GM12878 (cell line): ENCODE measurements at regions not wholly inside any gene's neighbourhood (a gene's known extent, or its start where the extent isn't known, plus 50 kb on each side); places are given as distances from the start of the nearest gene placed in this dataset.

ENCODE experiments used
- ATAC-seq: fragments of 200-7000 bp; cut with Tn5 transposase; 3 replicates; pipeline ENCODE4 v1.9.1; 2020; ENCODE audit warnings: mild to moderate bottlenecking, moderate library complexity
- BruUV-seq: library from RNA; stranded (reverse); fragments of 400-500 nt; replicated peaks from 2 replicates; lab custom pipeline; 2021; lab: Mats Ljungman, UMichigan
- CTCF ChIA-PET: fragments of 300-600 bp; sonication (Branson Sonifier 250); formaldehyde crosslinking; extraction: SDS; loops from one replicate; lab custom pipeline; 2021; ENCODE audit warnings: inconsistent platforms; lab: Yijun Ruan, JAX
- POLR2A ChIA-PET: fragments of 350-600 bp; formaldehyde crosslinking; extraction: SDS; loops from one replicate; lab custom pipeline; 2021; ENCODE audit warnings: inconsistent platforms; lab: Charles Lee
- RAD21 ChIA-PET: fragments of 300-600 bp; sonication (Branson Sonifier 250); formaldehyde crosslinking; loops from one replicate; lab custom pipeline; 2023; ENCODE audit warnings: antibody characterized with exemption; ENCODE audit not compliant: unreplicated experiment; lab: Charles Lee
- SMC1A ChIA-PET: fragments of 300-600 bp; sonication (Branson Sonifier 250); formaldehyde crosslinking; loops from one replicate; lab custom pipeline; 2023; ENCODE audit not compliant: unreplicated experiment, uncharacterized antibody; lab: Charles Lee
- DNase-seq: peaks from one replicate; pipeline ENCODE4 v3.0.0-alpha.2; 2011; ENCODE audit warnings: low read depth, low spot score
- FAIRE-seq: peaks from 3 replicates; lab custom pipeline; 2011; peaks lifted over from hg19 to GRCh38; lab: Jason Lieb, UNC
- H2AFZ ChIP-seq: 2 replicates; pipeline ENCODE4 v1.6.0; 2011; ENCODE audit warnings: low read depth, low read length, control low read depth; ENCODE audit not compliant: control insufficient read depth
- H3K27ac ChIP-seq: 2 replicates; pipeline ENCODE4 v1.5.1; 2011; ENCODE audit warnings: control low read depth; ENCODE audit not compliant: control insufficient read depth, insufficient read depth
- H3K27me3 ChIP-seq, 2 experiments: replicated peaks in 1 of 2; 2 replicates each; pipeline versions ENCODE4 v1.6.0 to v1.6.1; 2011; ENCODE audit warnings: low read length in 1 of 2; ENCODE audit not compliant: control insufficient read depth in 2 of 2, insufficient read depth in 2 of 2
- H3K36me3 ChIP-seq, 2 experiments: 2 replicates each; pipeline ENCODE4 v1.5.1; 2011; ENCODE audit warnings: low read length in 1 of 2; ENCODE audit not compliant: control insufficient read depth in 2 of 2, insufficient read depth in 2 of 2
- H3K4me1 ChIP-seq: 2 replicates; pipeline ENCODE4 v1.6.1; 2011; ENCODE audit warnings: mild to moderate bottlenecking, low read length, moderate library complexity, mixed read lengths; ENCODE audit not compliant: control insufficient read depth, insufficient read depth
- H3K4me2 ChIP-seq: 2 replicates; pipeline ENCODE4 v1.6.0; 2011; ENCODE audit warnings: control low read depth; ENCODE audit not compliant: control insufficient read depth, insufficient read depth
- H3K4me3 ChIP-seq: fragments of 200-600 bp; sonication (generic); 2 replicates; pipeline ENCODE4 v1.5.1; 2016
- H3K79me2 ChIP-seq: 2 replicates; pipeline ENCODE4 v1.6.0; 2011; ENCODE audit warnings: low read length; ENCODE audit not compliant: control insufficient read depth, insufficient read depth
- H3K9ac ChIP-seq: 2 replicates; pipeline ENCODE4 v1.8.0; 2011; ENCODE audit warnings: low read length, control low read depth, mixed read lengths; ENCODE audit not compliant: control insufficient read depth, insufficient read depth
- H3K9me3 ChIP-seq: replicated peaks from 3 replicates; pipeline ENCODE4 v1.5.1; 2011; ENCODE audit warnings: mild to moderate bottlenecking, low read length; ENCODE audit not compliant: control insufficient read depth, insufficient read depth
- H4K20me1 ChIP-seq: 2 replicates; pipeline ENCODE4 v1.6.0; 2011; ENCODE audit not compliant: control insufficient read depth, insufficient read depth
- GABPA ChIP-seq: IDR thresholded peaks from 2 replicates; pipeline ENCODE4 v1.6.1; 2014; ENCODE audit warnings: antibody characterized with exemption, low read depth, mild to moderate bottlenecking, inconsistent platforms
- JUNB ChIP-seq: IDR thresholded peaks from 2 replicates; pipeline ENCODE4 v1.6.1; 2016; ENCODE audit warnings: antibody characterized with exemption, mild to moderate bottlenecking
- MEF2A ChIP-seq: IDR thresholded peaks from 2 replicates; pipeline ENCODE4 v1.6.1; 2011; ENCODE audit warnings: low read depth, mild to moderate bottlenecking, low read length, moderate library complexity; ENCODE audit not compliant: insufficient read depth
- NR2C2 ChIP-seq: IDR thresholded peaks from 2 replicates; pipeline ENCODE4 v1.6.1; 2011; ENCODE audit warnings: borderline replicate concordance, low read depth; ENCODE audit not compliant: control insufficient read depth, insufficient read length
- POU2F2 ChIP-seq: IDR thresholded peaks from 3 replicates; pipeline ENCODE4 v1.6.1; 2011; ENCODE audit warnings: low read depth, mild to moderate bottlenecking, low read length, borderline replicate concordance
- RUNX3 ChIP-seq: IDR thresholded peaks from 2 replicates; pipeline ENCODE4 v1.6.1; 2012; ENCODE audit warnings: low read length, inconsistent platforms
- TCF12 ChIP-seq: IDR thresholded peaks from 2 replicates; pipeline ENCODE4 v1.6.1; 2011; ENCODE audit warnings: low read depth, mild to moderate bottlenecking, low read length
- WGBS: methylation state at CpG from one replicate; pipeline ENCODE4 v1.1.6; 2016; ENCODE audit warnings: low lambda C conversion rate; ENCODE audit not compliant: insufficient replicate concordance, insufficient coverage; ENCODE audit errors: missing lambda C conversion rate; 5-methylcytosine and 5-hydroxymethylcytosine counted together
- in situ Hi-C: fragments of 300-500 bp; cut with MboI; formaldehyde crosslinking; loops from 9 replicates; pipeline ENCODE4 v1.14.3; 2018; ENCODE audit warnings: mixed read lengths
- intact Hi-C: fragments of 100-400 bp; cut with micrococcal nuclease; formaldehyde crosslinking; loops from one replicate; pipeline ENCODE4 v1.14.2; 2022; ENCODE audit not compliant: unreplicated experiment
- TF ChIP-seq, protein P1 (sequence below): fragments of 450-650 bp; IDR thresholded peaks from 2 replicates; pipeline ENCODE4 v1.6.1; 2017; ENCODE audit warnings: mild to moderate bottlenecking, moderate library complexity
- TF ChIP-seq, protein P2 (sequence below): fragments of 450-650 bp; IDR thresholded peaks from 2 replicates; pipeline ENCODE4 v1.6.1; 2016; ENCODE audit warnings: mild to moderate bottlenecking
- TF ChIP-seq, protein P3 (sequence below): IDR thresholded peaks from 2 replicates; pipeline ENCODE4 v1.6.1; 2012; ENCODE audit warnings: low read depth, low read length, improper control_type of control experiment
- TF ChIP-seq, protein P4 (sequence below): fragments of 450-650 bp; IDR thresholded peaks from 2 replicates; pipeline ENCODE4 v1.6.1; 2017; ENCODE audit warnings: mild to moderate bottlenecking, low read depth, inconsistent platforms; ENCODE audit not compliant: poor library complexity, severe bottlenecking
- TF ChIP-seq, protein P5 (sequence below): IDR thresholded peaks from 2 replicates; pipeline ENCODE4 v1.6.1; 2012; ENCODE audit warnings: low read length, inconsistent platforms

DNA sequence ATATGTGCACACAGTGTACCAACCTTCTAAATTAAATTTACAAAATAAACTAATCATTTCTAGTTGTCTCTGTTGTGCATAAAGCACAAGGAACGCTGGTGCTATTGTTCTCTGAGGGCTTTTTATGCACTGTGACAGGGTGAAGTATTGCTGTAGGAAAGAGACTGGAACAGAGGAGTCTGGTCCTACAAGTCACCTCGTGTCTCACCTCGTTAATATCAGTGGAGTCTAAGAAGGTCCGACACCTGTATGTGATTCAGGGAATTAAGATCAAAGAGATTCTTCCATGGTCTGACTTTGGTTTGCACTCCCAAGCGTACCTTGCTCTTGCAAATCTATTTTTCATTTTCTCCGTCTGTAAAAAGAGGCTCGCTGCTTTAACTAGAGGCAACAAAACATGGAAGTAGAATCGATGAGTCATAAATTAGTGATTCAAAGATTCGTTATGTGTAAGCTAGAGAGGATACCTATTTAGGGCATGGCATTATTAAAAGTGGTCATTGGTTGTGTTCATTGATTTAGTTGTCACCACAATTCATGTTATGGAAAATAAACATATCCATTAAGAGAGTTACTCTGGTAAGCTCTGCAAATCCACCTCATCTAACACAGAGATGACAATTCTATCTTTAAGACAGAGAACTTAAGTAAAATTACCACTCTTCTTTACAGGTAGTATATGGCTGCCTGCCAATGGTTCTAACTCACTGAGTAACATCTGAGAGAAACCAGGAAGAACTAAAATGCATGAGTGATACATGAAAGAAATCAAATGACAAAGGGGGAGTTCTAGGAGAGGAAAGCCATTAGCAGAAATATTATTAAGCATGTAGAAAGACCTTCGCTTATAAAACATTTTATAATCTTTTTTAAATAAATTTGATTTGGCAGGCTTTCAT lies 219.4 kb upstream of the GBE1 start:
- intact Hi-C loops (no loop called here), in situ Hi-C loops (no loop called here)
- Histone ChIP-seq H3K9me3 (no peaks in the 10 kb centered on the region), H3K27ac (no peak overlapping the region), H3K27me3 (no peaks in the 10 kb centered on the region), H3K9ac (no peak overlapping the region), H2AFZ (peak overlapping the region; percentile 7; the same call in 1 of the 2 replicates), H3K4me3 (no peak overlapping the region), H3K79me2 (no peaks in the 10 kb centered on the region), H3K4me2 (no peak overlapping the region), H4K20me1 (no peaks in the 10 kb centered on the region), H3K36me3 (no peaks in the 10 kb centered on the region), H3K4me1 (no peaks in the 10 kb centered on the region)
- ATAC-seq, result peak; percentile 43
- no TSS peak for BruUV-seq
- ChIA-PET RAD21 (no interaction called here), POLR2A (no interaction called here), SMC1A (interaction anchor here (1.7 kb wide), 1 partner anchor 9 kb away, joined by 4 read pairs; no protein-coding TSS in a partner anchor), CTCF (interaction anchor here (0.6 to 1.1 kb wide), 2 partner anchors 32 to 591 kb away, joined by 3 read pairs; no protein-coding TSS in a partner anchor)
- no peak for DNase-seq
- WGBS, result 11% methylated on average over 10 of the region's 10 CpGs
- TF ChIP-seq TCF12 (no peak), POU2F2 (no peak), GABPA (no peak), RUNX3 (peak; percentile 5; the same call in 1 of the 2 replicates), MEF2A (no peak), JUNB (peak; percentile 37; the same call in 1 of the 2 replicates), NR2C2 (no peak)
- TF ChIP-seq, protein P1, sequence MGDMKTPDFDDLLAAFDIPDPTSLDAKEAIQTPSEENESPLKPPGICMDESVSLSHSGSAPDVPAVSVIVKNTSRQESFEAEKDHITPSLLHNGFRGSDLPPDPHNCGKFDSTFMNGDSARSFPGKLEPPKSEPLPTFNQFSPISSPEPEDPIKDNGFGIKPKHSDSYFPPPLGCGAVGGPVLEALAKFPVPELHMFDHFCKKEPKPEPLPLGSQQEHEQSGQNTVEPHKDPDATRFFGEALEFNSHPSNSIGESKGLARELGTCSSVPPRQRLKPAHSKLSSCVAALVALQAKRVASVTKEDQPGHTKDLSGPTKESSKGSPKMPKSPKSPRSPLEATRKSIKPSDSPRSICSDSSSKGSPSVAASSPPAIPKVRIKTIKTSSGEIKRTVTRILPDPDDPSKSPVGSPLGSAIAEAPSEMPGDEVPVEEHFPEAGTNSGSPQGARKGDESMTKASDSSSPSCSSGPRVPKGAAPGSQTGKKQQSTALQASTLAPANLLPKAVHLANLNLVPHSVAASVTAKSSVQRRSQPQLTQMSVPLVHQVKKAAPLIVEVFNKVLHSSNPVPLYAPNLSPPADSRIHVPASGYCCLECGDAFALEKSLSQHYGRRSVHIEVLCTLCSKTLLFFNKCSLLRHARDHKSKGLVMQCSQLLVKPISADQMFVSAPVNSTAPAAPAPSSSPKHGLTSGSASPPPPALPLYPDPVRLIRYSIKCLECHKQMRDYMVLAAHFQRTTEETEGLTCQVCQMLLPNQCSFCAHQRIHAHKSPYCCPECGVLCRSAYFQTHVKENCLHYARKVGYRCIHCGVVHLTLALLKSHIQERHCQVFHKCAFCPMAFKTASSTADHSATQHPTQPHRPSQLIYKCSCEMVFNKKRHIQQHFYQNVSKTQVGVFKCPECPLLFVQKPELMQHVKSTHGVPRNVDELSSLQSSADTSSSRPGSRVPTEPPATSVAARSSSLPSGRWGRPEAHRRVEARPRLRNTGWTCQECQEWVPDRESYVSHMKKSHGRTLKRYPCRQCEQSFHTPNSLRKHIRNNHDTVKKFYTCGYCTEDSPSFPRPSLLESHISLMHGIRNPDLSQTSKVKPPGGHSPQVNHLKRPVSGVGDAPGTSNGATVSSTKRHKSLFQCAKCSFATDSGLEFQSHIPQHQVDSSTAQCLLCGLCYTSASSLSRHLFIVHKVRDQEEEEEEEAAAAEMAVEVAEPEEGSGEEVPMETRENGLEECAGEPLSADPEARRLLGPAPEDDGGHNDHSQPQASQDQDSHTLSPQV, result no peak
- TF ChIP-seq, protein P2, sequence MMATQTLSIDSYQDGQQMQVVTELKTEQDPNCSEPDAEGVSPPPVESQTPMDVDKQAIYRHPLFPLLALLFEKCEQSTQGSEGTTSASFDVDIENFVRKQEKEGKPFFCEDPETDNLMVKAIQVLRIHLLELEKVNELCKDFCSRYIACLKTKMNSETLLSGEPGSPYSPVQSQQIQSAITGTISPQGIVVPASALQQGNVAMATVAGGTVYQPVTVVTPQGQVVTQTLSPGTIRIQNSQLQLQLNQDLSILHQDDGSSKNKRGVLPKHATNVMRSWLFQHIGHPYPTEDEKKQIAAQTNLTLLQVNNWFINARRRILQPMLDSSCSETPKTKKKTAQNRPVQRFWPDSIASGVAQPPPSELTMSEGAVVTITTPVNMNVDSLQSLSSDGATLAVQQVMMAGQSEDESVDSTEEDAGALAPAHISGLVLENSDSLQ, result no peak
- TF ChIP-seq, protein P3, sequence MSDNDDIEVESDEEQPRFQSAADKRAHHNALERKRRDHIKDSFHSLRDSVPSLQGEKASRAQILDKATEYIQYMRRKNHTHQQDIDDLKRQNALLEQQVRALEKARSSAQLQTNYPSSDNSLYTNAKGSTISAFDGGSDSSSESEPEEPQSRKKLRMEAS, result no peak
- TF ChIP-seq, protein P4, sequence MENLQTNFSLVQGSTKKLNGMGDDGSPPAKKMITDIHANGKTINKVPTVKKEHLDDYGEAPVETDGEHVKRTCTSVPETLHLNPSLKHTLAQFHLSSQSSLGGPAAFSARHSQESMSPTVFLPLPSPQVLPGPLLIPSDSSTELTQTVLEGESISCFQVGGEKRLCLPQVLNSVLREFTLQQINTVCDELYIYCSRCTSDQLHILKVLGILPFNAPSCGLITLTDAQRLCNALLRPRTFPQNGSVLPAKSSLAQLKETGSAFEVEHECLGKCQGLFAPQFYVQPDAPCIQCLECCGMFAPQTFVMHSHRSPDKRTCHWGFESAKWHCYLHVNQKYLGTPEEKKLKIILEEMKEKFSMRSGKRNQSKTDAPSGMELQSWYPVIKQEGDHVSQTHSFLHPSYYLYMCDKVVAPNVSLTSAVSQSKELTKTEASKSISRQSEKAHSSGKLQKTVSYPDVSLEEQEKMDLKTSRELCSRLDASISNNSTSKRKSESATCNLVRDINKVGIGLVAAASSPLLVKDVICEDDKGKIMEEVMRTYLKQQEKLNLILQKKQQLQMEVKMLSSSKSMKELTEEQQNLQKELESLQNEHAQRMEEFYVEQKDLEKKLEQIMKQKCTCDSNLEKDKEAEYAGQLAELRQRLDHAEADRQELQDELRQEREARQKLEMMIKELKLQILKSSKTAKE, result no peak
- TF ChIP-seq, protein P5, sequence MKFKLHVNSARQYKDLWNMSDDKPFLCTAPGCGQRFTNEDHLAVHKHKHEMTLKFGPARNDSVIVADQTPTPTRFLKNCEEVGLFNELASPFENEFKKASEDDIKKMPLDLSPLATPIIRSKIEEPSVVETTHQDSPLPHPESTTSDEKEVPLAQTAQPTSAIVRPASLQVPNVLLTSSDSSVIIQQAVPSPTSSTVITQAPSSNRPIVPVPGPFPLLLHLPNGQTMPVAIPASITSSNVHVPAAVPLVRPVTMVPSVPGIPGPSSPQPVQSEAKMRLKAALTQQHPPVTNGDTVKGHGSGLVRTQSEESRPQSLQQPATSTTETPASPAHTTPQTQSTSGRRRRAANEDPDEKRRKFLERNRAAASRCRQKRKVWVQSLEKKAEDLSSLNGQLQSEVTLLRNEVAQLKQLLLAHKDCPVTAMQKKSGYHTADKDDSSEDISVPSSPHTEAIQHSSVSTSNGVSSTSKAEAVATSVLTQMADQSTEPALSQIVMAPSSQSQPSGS, result 0 out of 2 replicates have a peak, but pooled peaks have one; percentile 14
- FAIRE-seq, result no peak
